HepG2 (cell line): ENCODE measurements at regions not wholly inside any gene's neighbourhood (a gene's known extent, or its start where the extent isn't known, plus 50 kb on each side); places are given as distances from the start of the nearest gene placed in this dataset.

Experiments
- ATAC-seq: fragments of 200-7000 bp; cut with Tn5 transposase; 3 replicates; pipeline ENCODE4 v1.9.1; 2020; ENCODE audit warnings: mild to moderate bottlenecking, moderate library complexity
- BruUV-seq: library from RNA; stranded (reverse); fragments of 400-500 nt; replicated peaks from 2 replicates; lab custom pipeline; 2021; lab: Mats Ljungman, UMichigan
- CTCF ChIA-PET: fragments of 300-600 bp; formaldehyde crosslinking; extraction: SDS; loops from one replicate; lab custom pipeline; 2021; ENCODE audit warnings: low total read pairs, inconsistent platforms, low intra/inter-chr PET ratio; lab: Yijun Ruan, JAX
- POLR2A ChIA-PET: fragments of 350-600 bp; sonication (Branson Sonifier 250); formaldehyde crosslinking; loops from one replicate; lab custom pipeline; 2020; ENCODE audit warnings: antibody characterized with exemption, inconsistent platforms; lab: Yijun Ruan, JAX
- DNase-seq: peaks from one replicate; pipeline ENCODE4 v3.0.0-alpha.2; 2015; ENCODE audit warnings: low spot score
- FAIRE-seq: peaks from 3 replicates; lab custom pipeline; 2011; peaks lifted over from hg19 to GRCh38; lab: Jason Lieb, UNC
- H2AFZ ChIP-seq: one replicate; pipeline ENCODE4 v1.6.1; 2011; ENCODE audit warnings: low read length, inconsistent platforms
- H3K27ac ChIP-seq: fragments of 300-600 bp; 3 replicates; pipeline ENCODE4 v1.8.0; 2011; ENCODE audit warnings: mixed run types, mild to moderate bottlenecking, mixed read lengths, low read length, inconsistent platforms; ENCODE audit not compliant: insufficient read depth; ENCODE audit errors: extremely low read length
- H3K27me3 ChIP-seq, 2 experiments: fragments of 200-600 bp in 1 of 2; 2 replicates in 1 of 2; 3 replicates in 1 of 2; pipeline versions ENCODE4 v1.6.0 to v1.8.0; 2011; ENCODE audit warnings: low read length in 2 of 2, mild to moderate bottlenecking in 2 of 2, moderate library complexity in 2 of 2, inconsistent platforms in 1 of 2; ENCODE audit not compliant: insufficient read depth in 2 of 2, control insufficient read depth in 1 of 2
- H3K36me3 ChIP-seq, 2 experiments: fragments of 200-600 bp in 1 of 2; replicated peaks in 1 of 2; 2 replicates in 1 of 2; 3 replicates in 1 of 2; pipeline versions ENCODE4 v1.5.1 to v1.8.0; 2011; ENCODE audit warnings: low read length in 2 of 2, inconsistent platforms in 1 of 2; ENCODE audit not compliant: insufficient read depth in 2 of 2, control insufficient read depth in 1 of 2
- H3K4me1 ChIP-seq: 2 replicates; pipeline ENCODE4 v1.5.1; 2012; ENCODE audit warnings: low read length, inconsistent platforms; ENCODE audit not compliant: insufficient read depth
- H3K4me2 ChIP-seq: 2 replicates; pipeline ENCODE4 v1.6.0; 2011; ENCODE audit warnings: low read depth, low read length, inconsistent platforms
- H3K4me3 ChIP-seq, 3 experiments: fragments of 200-600 bp in 1 of 3; sonication (generic), shearing (Covaris generic) in 1 of 3; replicated peaks in 1 of 3; 2 replicates each; pipeline ENCODE4 v1.5.1; 2011 to 2016; ENCODE audit warnings: low read length in 3 of 3, inconsistent platforms in 2 of 3, low read depth in 2 of 3, mild to moderate bottlenecking in 2 of 3, control low read depth in 1 of 3, mixed read lengths in 1 of 3; ENCODE audit not compliant: insufficient read depth in 1 of 3
- H3K79me2 ChIP-seq: one replicate; pipeline ENCODE4 v1.6.1; 2011; ENCODE audit warnings: low read length, inconsistent platforms; ENCODE audit not compliant: insufficient read depth
- H3K9ac ChIP-seq: 2 replicates; pipeline ENCODE4 v1.6.0; 2011; ENCODE audit warnings: mild to moderate bottlenecking, low read depth, low read length, inconsistent platforms; ENCODE audit not compliant: insufficient read depth
- H3K9me3 ChIP-seq: 2 replicates; pipeline ENCODE4 v1.5.1; 2012; ENCODE audit warnings: mild to moderate bottlenecking, low read length
- H4K20me1 ChIP-seq: 2 replicates; pipeline ENCODE4 v1.6.0; 2011; ENCODE audit warnings: inconsistent platforms, mild to moderate bottlenecking, low read length, moderate library complexity; ENCODE audit not compliant: insufficient read depth
- ARID2 ChIP-seq: sonication (generic); formaldehyde crosslinking; IDR thresholded peaks from 2 replicates; pipeline ENCODE4 v1.8.1; 2022; ENCODE audit warnings: mild to moderate bottlenecking, missing genetic modification reagents, borderline replicate concordance
- ATF7-NPFF ChIP-seq: sonication (generic); formaldehyde crosslinking; IDR thresholded peaks from 2 replicates; pipeline ENCODE4 v1.8.1; 2023; ENCODE audit warnings: mild to moderate bottlenecking, low read depth, missing genetic modification reagents, moderate library complexity
- KDM5A ChIP-seq: fragments of 200-600 bp; sonication (generic); IDR thresholded peaks from 2 replicates; pipeline ENCODE4 v1.7.0; 2018; ENCODE audit warnings: antibody characterized with exemption, mild to moderate bottlenecking, low read length, borderline replicate concordance
- MEIS2 ChIP-seq: sonication (generic); formaldehyde crosslinking; IDR thresholded peaks from 2 replicates; pipeline ENCODE4 v1.9.0; 2021; ENCODE audit warnings: mild to moderate bottlenecking, missing genetic modification reagents
- NFYB ChIP-seq: sonication (generic); formaldehyde crosslinking; IDR thresholded peaks from 2 replicates; pipeline ENCODE4 v1.4.0; 2020; ENCODE audit warnings: missing genetic modification reagents
- PHB2 ChIP-seq: fragments of 450-650 bp; IDR thresholded peaks from 2 replicates; pipeline ENCODE4 v1.6.1; 2018; ENCODE audit not compliant: partially characterized antibody
- UBTF ChIP-seq: sonication (generic); formaldehyde crosslinking; IDR thresholded peaks from 2 replicates; pipeline ENCODE4 v1.4.0; 2020; ENCODE audit warnings: mild to moderate bottlenecking, missing genetic modification reagents
- ZBTB43 ChIP-seq: sonication (generic); formaldehyde crosslinking; conservative IDR thresholded peaks from 2 replicates; pipeline ENCODE4 v1.4.0; 2020; ENCODE audit warnings: missing genetic modification reagents
- ZNF17 ChIP-seq: sonication (generic); formaldehyde crosslinking; IDR thresholded peaks from 2 replicates; pipeline ENCODE4 v1.5.0; 2020; ENCODE audit warnings: mild to moderate bottlenecking, missing genetic modification reagents
- ZNF441 ChIP-seq: sonication (generic); formaldehyde crosslinking; IDR thresholded peaks from 2 replicates; pipeline ENCODE4 v1.7.0; 2021; ENCODE audit warnings: missing genetic modification reagents, borderline replicate concordance
- ZNF576 ChIP-seq: sonication (generic); formaldehyde crosslinking; IDR thresholded peaks from 2 replicates; pipeline ENCODE4 v1.4.0; 2020; ENCODE audit warnings: mild to moderate bottlenecking, missing genetic modification reagents
- ZNF580 ChIP-seq: IDR thresholded peaks from 2 replicates; pipeline ENCODE4 v1.6.1; 2016; ENCODE audit warnings: low read depth, borderline replicate concordance
- whole genome bisulfite sequencing: methylation state at CpG from one replicate; pipeline ENCODE4 v1.1.6; 2017; ENCODE audit warnings: low lambda C conversion rate; 5-methylcytosine and 5-hydroxymethylcytosine counted together
- in situ Hi-C: cut with HindIII; loops from 2 replicates; pipeline ENCODE4 v1.10.0; 2017; ENCODE audit warnings: low pct_unique_long_range_greater_than_20kb; ENCODE audit not compliant: extremely low pct_ligation_motif_present
- intact Hi-C: fragments of 100-400 bp; cut with micrococcal nuclease; formaldehyde crosslinking; loops from one replicate; pipeline ENCODE4 v1.10.0; 2022; ENCODE audit not compliant: unreplicated experiment

- TF ChIP-seq ZNF580 (CRISPR knock-in tag) (no peak), NFYB (no peak), ARID2 (no peak), ATF7-NPFF (CRISPR knock-in tag) (no peak), MEIS2 (CRISPR knock-in tag) (no peak)
Observed at GRCh38 chr12:30810918-30811317, 56.2 kb upstream of the CAPRIN2 start (continued).

GRCh38 chr12:30807695-30808034 lies 52.9 kb upstream of the CAPRIN2 start:
- BruUV-seq = no TSS peak
- ChIA-PET POLR2A (no interaction called here), CTCF (interaction anchor here (0.6 to 1.7 kb wide), 4 partner anchors 51 to 1288 kb away, joined by 3 to 11 read pairs (median 4); no protein-coding TSS in a partner anchor)
- Histone ChIP-seq H3K79me2 (no peaks in the 10 kb centered on the region), H4K20me1 (no peaks in the 10 kb centered on the region), H2AFZ (no peak overlapping the region), H3K27me3 (no peaks in the 10 kb centered on the region), H3K4me1 (peaks cover 14% of the 10 kb centered on the region), H3K27ac (no peak overlapping the region), H3K4me3 (no peak overlapping the region), H3K36me3 (no peaks in the 10 kb centered on the region), H3K9ac (no peak overlapping the region), H3K9me3 (peaks cover 7% of the 10 kb centered on the region), H3K4me2 (no peak overlapping the region)
- DNase-seq = no peak
- intact Hi-C loops (loop anchor here (1.0 to 10.0 kb wide), 5 partner anchors 53 to 1289 kb away; partner anchors contain the start of gene CAPRIN2), in situ Hi-C loops (loop anchor here (5.0 to 25.0 kb wide), 3 partner anchors 55 to 670 kb away; partner anchors contain the start of gene CAPRIN2)
- ATAC-seq = no peak
- 14% methylated on average over 1 of the region's 1 CpG for WGBS
- FAIRE-seq = no peak
- TF ChIP-seq ZBTB43 (CRISPR knock-in tag) (no peak), PHB2 (no peak), UBTF (CRISPR knock-in tag) (no peak), KDM5A (no peak), ZNF441 (CRISPR knock-in tag) (no peak), ZNF17 (no peak), ZNF576 (CRISPR knock-in tag) (no peak)
